ENCODE measurements at regions not wholly inside any gene's neighbourhood (a gene's known extent, or its start where the extent isn't known, plus 50 kb on each side); places are given as distances from the start of the nearest gene placed in this dataset.

DNA sequence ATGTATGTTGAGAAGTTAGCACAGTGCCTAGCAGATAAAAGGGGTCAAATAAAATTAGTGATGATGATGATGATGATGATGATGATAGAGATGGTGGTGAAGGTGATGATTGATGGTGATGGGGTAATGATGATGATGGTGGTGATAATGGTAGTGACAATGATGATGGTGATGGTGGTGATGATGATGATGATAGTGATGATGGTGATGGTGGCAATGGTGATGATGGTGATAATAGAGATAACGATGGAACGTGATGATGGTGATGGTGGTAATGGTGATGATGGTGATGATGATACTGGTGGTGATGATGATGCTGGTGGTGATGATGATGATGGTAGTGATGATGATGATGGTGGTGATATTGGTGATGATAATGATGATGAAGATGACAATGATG is 223.7 kb downstream of the FOXL1 start:
- Histone ChIP-seq H3K9ac (no peak overlapping the region), H3K36me3 (ENCODE audit: low read depth) (no peaks in the 10 kb centered on the region), H3K4me2 (ENCODE audit: unreplicated experiment) (no peak overlapping the region), H3F3A (ENCODE audit: insufficient read depth) (no peaks in the 10 kb centered on the region), H3K27ac (no peak overlapping the region), H3K4me3 (no peak overlapping the region), H3K79me2 (ENCODE audit: insufficient read depth) (no peaks in the 10 kb centered on the region), H3K9me2 (ENCODE audit: insufficient read depth) (no peaks in the 10 kb centered on the region), H3K9me3 (ENCODE audit: low read depth) (no peaks in the 10 kb centered on the region), H3K4me1 (ENCODE audit: insufficient read depth) (no peaks in the 10 kb centered on the region), H4K20me1 (ENCODE audit: insufficient read depth) (no peaks in the 10 kb centered on the region), H3K27me3 (replicated peaks; ENCODE audit: insufficient read depth) (peaks cover 96% of the 10 kb centered on the region), H2AFZ (no peak overlapping the region)
- no peak for DNase-seq
- in situ Hi-C loops (cut with MboI): no loop called here
- TF ChIP-seq EZH2 (IDR thresholded peaks at IDR 0.05; ENCODE audit: insufficient read depth, poor library complexity, severe bottlenecking) (no peak), EZH2phosphoT487 (IDR thresholded peaks at IDR 0.05; ENCODE audit: insufficient read depth, low read depth) (no peak)
- whole genome bisulfite sequencing, 2 experiments (ENCODE audit: low coverage in 1 of 2, low lambda C conversion rate in 2 of 2, missing lambda C conversion rate in 2 of 2): 88% methylated on average over 2 of the region's 2 CpGs

DNA sequence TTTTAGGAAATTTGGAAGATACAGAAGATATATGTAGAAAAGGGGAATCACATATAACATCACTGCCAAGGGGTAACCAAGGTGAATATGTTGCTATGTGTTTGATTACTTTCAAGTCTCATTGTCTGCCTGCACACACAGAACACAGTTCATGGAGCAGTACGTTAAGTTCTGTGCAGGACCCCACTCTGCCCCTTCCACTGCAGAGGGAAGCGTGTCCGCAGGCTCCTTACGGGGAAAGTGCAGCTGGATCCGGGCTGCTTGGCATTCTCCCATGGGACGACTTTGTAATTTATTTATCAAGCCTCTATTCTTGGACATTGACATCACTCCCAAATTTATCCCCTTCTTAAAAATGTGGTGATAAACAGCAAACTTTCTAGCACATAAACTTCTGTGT is 226.8 kb downstream of the FOXL1 start:
- H3K9ac ChIP-seq: no peak overlapping the region
- no peaks in the 10 kb centered on the region for H3F3A ChIP-seq (ENCODE audit: insufficient read depth)
- no peak overlapping the region for H3K4me3 ChIP-seq
- TF ChIP-seq EZH2phosphoT487 (IDR thresholded peaks at IDR 0.05; ENCODE audit: insufficient read depth, low read depth) (no peak), EZH2 (IDR thresholded peaks at IDR 0.05; ENCODE audit: insufficient read depth, poor library complexity, severe bottlenecking) (no peak)
- H3K4me1 ChIP-seq (ENCODE audit: insufficient read depth): no peaks in the 10 kb centered on the region
- H2AFZ ChIP-seq: no peak overlapping the region
- no peaks in the 10 kb centered on the region for H3K9me3 ChIP-seq (ENCODE audit: low read depth)
- H3K4me2 ChIP-seq (ENCODE audit: unreplicated experiment): no peak overlapping the region
- WGBS, 2 experiments (ENCODE audit: low coverage in 1 of 2, low lambda C conversion rate in 2 of 2, missing lambda C conversion rate in 2 of 2): 57 to 63% methylated on average over 6 of the region's 6 CpGs
- DNase-seq: no peak
- no peaks in the 10 kb centered on the region for H3K36me3 ChIP-seq (ENCODE audit: low read depth)
- no peaks in the 10 kb centered on the region for H3K9me2 ChIP-seq (ENCODE audit: insufficient read depth)
- in situ Hi-C loops (cut with MboI): no loop called here
- no peaks in the 10 kb centered on the region for H3K79me2 ChIP-seq (ENCODE audit: insufficient read depth)
- H3K27me3 ChIP-seq (replicated peaks; ENCODE audit: insufficient read depth): peaks cover 87% of the 10 kb centered on the region
- H4K20me1 ChIP-seq (ENCODE audit: insufficient read depth): no peaks in the 10 kb centered on the region
- no peak overlapping the region for H3K27ac ChIP-seq

- Histone ChIP-seq H3K4me1 (ENCODE audit: insufficient read depth) (no peaks in the 10 kb centered on the region), H3K4me3 (no peak overlapping the region), H3K9me2 (ENCODE audit: insufficient read depth) (no peaks in the 10 kb centered on the region), H3K4me2 (ENCODE audit: unreplicated experiment) (no peak overlapping the region), H3K9me3 (ENCODE audit: low read depth) (no peaks in the 10 kb centered on the region), H4K20me1 (ENCODE audit: insufficient read depth) (no peaks in the 10 kb centered on the region), H3K9ac (no peak overlapping the region), H3K79me2 (ENCODE audit: insufficient read depth) (no peaks in the 10 kb centered on the region), H3K36me3 (ENCODE audit: low read depth) (no peaks in the 10 kb centered on the region), H2AFZ (no peak overlapping the region), H3K27ac (no peak overlapping the region), H3F3A (ENCODE audit: insufficient read depth) (no peaks in the 10 kb centered on the region), H3K27me3 (replicated peaks; ENCODE audit: insufficient read depth) (peaks cover 85% of the 10 kb centered on the region)
- DNase-seq: no peak
- WGBS, 2 experiments (ENCODE audit: low coverage in 1 of 2, low lambda C conversion rate in 2 of 2, missing lambda C conversion rate in 2 of 2): 74% methylated on average over 20 of the region's 20 CpGs
- in situ Hi-C loops (cut with MboI): no loop called here
- no peak for TF ChIP-seq EZH2 (IDR thresholded peaks at IDR 0.05; ENCODE audit: insufficient read depth, poor library complexity, severe bottlenecking)
- TF ChIP-seq EZH2phosphoT487 (IDR thresholded peaks at IDR 0.05; ENCODE audit: insufficient read depth, low read depth): no peak
These were observed 228.0 kb downstream of the FOXL1 start for GRCh38 chr16:86806181-86806837.

GRCh38 chr16:86806838-86807351 is 228.5 kb downstream of the FOXL1 start:
- no peak overlapping the region for H3K4me2 ChIP-seq (ENCODE audit: unreplicated experiment)
- in situ Hi-C loops (cut with MboI): no loop called here

More at GRCh38 chr16:86806838-86807351, 228.5 kb downstream of the FOXL1 start:
- Histone ChIP-seq H3K4me3 (no peak overlapping the region), H3K4me1 (ENCODE audit: insufficient read depth) (no peaks in the 10 kb centered on the region), H3K27ac (no peak overlapping the region), H3F3A (ENCODE audit: insufficient read depth) (no peaks in the 10 kb centered on the region), H3K9me3 (ENCODE audit: low read depth) (no peaks in the 10 kb centered on the region), H3K27me3 (replicated peaks; ENCODE audit: insufficient read depth) (peaks cover 85% of the 10 kb centered on the region), H3K9me2 (ENCODE audit: insufficient read depth) (no peaks in the 10 kb centered on the region), H3K9ac (no peak overlapping the region), H3K36me3 (ENCODE audit: low read depth) (no peaks in the 10 kb centered on the region), H3K79me2 (ENCODE audit: insufficient read depth) (no peaks in the 10 kb centered on the region), H4K20me1 (ENCODE audit: insufficient read depth) (no peaks in the 10 kb centered on the region), H2AFZ (no peak overlapping the region)
- TF ChIP-seq EZH2 (IDR thresholded peaks at IDR 0.05; ENCODE audit: insufficient read depth, poor library complexity, severe bottlenecking): peak; percentile 32
- no peak for TF ChIP-seq EZH2phosphoT487 (IDR thresholded peaks at IDR 0.05; ENCODE audit: insufficient read depth, low read depth)
- DNase-seq: no peak
- 18 to 19% methylated on average over 22 of the region's 22 CpGs for WGBS, 2 experiments (ENCODE audit: low coverage in 1 of 2, low lambda C conversion rate in 2 of 2, missing lambda C conversion rate in 2 of 2)

All from GM23248 (cell line).